ENCODE measurements at regions not wholly inside any gene's neighbourhood (a gene's known extent, or its start where the extent isn't known, plus 50 kb on each side); places are given as distances from the start of the nearest gene placed in this dataset.

DNA sequence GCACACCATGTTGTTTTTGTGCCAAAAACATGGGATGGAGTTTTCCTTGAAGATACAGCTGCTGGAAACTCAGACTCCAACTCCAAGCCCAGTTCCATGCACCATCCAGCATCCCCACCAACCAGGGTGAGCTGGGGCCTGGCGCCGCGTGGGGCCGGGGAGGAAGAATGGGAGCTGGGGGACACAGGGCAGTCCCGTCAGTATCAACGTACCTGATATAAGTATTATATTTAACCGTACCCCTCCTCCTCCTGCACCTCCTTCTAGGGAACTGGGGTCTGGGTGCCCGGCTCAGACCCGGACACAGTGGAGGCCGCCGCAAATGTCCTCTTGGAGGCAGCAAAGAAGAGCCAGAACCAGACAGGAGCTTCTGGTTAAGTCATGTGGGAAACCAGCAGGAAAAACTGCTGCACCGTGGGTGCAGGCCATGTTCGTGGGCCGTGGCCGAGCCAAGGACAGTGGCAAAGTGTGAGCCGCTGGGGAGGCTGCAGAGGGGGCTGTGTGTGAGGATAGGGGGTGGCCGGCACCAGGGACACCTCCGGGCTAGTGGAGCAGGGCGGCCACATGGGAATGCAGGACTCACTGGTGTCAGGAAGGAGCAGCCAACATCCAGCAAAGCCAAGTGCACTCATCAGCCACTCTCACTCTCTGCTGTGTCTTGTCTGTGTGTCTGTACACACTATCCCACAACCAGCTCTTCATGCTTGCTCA is 112.6 kb downstream of the TMEM18 start:
- H3K36me3 Mint-ChIP-seq (ENCODE audit: low read depth): no peaks in the 10 kb centered on the region
- no peak overlapping the region for H3K27ac Mint-ChIP-seq
- CTCF ChIA-PET: no interaction called here
- peaks cover 37% of the 10 kb centered on the region for H3K27me3 Mint-ChIP-seq (ENCODE audit: low read depth)
- no peaks in the 10 kb centered on the region for H3K9me3 Mint-ChIP-seq
- DNase-seq: no peak
- H3K4me3 Mint-ChIP-seq: no peak overlapping the region
- intact Hi-C loops (cut with micrococcal nuclease): no loop called here
- H3K4me1 Mint-ChIP-seq (ENCODE audit: low read depth): no peaks in the 10 kb centered on the region

DNA sequence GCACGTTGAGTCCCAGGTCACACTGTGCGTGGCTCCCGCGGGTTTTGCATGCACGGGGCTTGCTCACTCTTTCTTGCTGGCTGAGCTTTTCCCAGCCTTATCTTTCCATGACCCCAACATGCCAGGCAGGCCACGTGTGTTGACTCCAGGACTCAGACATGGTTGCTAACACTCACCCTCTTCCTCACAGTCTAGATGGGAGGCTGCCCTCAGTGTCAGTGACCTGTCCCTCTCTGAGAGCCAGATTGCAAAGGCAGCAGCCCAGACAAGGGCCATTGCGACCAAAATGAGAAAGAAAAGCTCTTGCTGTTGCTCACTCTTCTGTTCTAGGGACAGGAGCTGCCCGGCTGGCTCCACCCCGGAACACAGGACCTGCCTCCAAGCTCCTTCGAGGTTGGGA is 113.7 kb downstream of the TMEM18 start:
- H3K4me1 Mint-ChIP-seq (ENCODE audit: low read depth): no peaks in the 10 kb centered on the region
- no peak for DNase-seq
- H3K9me3 Mint-ChIP-seq: no peaks in the 10 kb centered on the region
- CTCF ChIA-PET: no interaction called here
- H3K27me3 Mint-ChIP-seq (ENCODE audit: low read depth): peaks cover 33% of the 10 kb centered on the region
- no peaks in the 10 kb centered on the region for H3K36me3 Mint-ChIP-seq (ENCODE audit: low read depth)
- intact Hi-C loops (cut with micrococcal nuclease): no loop called here
- no peak overlapping the region for H3K27ac Mint-ChIP-seq
- H3K4me3 Mint-ChIP-seq: no peak overlapping the region

DNA sequence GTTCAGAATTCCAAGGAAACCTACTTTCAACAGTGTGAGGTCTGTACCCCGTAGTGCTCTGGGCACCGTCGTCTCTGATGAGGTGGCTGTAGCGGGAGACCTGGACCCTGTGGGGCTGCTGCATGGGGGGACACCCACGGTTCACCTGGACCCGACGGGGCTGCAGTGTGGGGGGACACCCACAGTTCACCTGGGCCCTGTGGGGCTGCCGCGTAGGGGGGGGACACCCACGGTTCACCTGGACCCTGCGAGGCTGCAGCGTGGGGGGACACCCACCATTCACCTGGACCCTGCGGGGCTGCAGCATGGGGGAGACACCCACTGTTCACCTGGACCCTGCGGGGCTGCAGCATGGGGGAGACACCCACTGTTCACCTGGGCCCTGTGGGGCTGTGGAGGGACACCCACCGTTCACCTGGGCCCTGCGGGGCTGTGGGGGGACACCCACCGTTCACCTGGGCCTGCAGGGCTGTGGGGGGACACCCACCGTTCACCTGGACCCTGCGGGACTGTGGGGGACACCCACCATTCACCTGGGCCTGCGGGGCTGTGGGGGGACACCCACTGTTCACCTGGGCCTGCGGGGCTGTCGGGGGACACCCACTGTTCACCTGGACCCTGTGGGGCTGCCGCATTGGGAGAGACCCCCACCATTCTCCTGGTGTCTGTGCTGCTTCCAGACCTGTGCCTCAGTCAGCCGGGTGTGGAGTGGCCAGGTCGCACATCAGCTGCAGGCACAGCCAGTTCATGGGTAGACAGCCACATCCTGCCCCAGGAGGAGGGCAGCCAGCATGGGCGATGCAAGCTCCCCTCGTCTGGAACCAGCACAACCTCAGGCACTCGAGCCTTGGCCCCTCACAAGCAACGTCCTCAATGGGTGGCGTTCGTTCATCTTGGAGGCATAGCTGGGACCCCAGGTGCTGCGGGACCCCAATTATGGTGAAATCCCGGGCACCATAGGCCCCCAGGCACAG is 114.5 kb downstream of the TMEM18 start:
- Mint-ChIP-seq H3K27ac (no peak overlapping the region), H3K4me1 (ENCODE audit: low read depth) (no peaks in the 10 kb centered on the region), H3K9me3 (no peaks in the 10 kb centered on the region), H3K36me3 (ENCODE audit: low read depth) (no peaks in the 10 kb centered on the region), H3K4me3 (no peak overlapping the region), H3K27me3 (ENCODE audit: low read depth) (peaks cover 31% of the 10 kb centered on the region)
- intact Hi-C loops (cut with micrococcal nuclease): no loop called here
- no peak for DNase-seq
- CTCF ChIA-PET: no interaction called here

DNA sequence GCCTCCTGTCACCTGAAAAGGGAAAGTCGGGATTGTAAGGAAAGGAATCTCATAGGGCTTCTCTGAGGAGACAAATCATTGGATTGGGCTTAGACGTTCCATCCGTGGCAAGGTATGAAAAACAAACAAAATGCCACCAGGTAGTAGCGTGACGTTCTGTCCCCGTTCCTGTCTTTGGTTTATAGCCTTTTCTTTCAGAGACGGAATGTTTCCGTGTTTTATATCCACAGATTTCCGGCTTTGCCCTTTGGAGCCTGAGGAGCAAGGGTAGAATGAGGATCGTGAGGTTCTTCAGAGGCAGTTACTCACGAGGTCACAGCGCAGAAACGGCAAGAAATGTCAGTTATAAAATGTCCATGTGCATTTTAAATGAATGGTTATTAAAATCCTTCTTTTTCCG is 118.3 kb downstream of the TMEM18 start:
- CTCF ChIA-PET: no interaction called here
- Mint-ChIP-seq H3K36me3 (ENCODE audit: low read depth) (no peaks in the 10 kb centered on the region), H3K4me1 (ENCODE audit: low read depth) (no peaks in the 10 kb centered on the region), H3K9me3 (no peaks in the 10 kb centered on the region), H3K27me3 (ENCODE audit: low read depth) (peaks cover 16% of the 10 kb centered on the region), H3K27ac (no peak overlapping the region), H3K4me3 (no peak overlapping the region)
- no peak for DNase-seq
- intact Hi-C loops (cut with micrococcal nuclease): no loop called here

DNA sequence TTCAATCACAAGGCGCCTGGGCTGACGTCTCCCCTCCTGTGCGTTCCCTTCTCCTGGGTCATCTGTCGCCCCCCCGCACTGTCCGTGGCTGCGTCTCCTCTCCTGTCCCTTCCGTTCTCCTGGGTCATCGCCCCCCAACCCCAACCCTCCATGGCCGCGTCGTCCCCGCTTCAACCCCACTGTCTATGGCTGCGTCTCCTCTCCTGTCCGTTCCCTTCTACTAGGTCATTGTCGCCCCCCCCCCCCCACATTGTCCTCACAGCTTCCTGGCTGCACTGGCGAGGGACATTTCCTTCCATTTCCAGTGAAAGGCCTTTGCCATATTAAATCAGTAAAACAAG is 118.9 kb downstream of the TMEM18 start:
- Mint-ChIP-seq H3K4me1 (ENCODE audit: low read depth) (no peaks in the 10 kb centered on the region), H3K36me3 (ENCODE audit: low read depth) (no peaks in the 10 kb centered on the region), H3K27ac (no peak overlapping the region), H3K9me3 (no peaks in the 10 kb centered on the region), H3K27me3 (ENCODE audit: low read depth) (peaks cover 16% of the 10 kb centered on the region), H3K4me3 (no peak overlapping the region)
- CTCF ChIA-PET: interaction anchor here (0.5 kb wide), 1 partner anchor 28 kb away, joined by 4 read pairs; no protein-coding TSS in a partner anchor
- intact Hi-C loops (cut with micrococcal nuclease): no loop called here
- DNase-seq: no peak

DNA sequence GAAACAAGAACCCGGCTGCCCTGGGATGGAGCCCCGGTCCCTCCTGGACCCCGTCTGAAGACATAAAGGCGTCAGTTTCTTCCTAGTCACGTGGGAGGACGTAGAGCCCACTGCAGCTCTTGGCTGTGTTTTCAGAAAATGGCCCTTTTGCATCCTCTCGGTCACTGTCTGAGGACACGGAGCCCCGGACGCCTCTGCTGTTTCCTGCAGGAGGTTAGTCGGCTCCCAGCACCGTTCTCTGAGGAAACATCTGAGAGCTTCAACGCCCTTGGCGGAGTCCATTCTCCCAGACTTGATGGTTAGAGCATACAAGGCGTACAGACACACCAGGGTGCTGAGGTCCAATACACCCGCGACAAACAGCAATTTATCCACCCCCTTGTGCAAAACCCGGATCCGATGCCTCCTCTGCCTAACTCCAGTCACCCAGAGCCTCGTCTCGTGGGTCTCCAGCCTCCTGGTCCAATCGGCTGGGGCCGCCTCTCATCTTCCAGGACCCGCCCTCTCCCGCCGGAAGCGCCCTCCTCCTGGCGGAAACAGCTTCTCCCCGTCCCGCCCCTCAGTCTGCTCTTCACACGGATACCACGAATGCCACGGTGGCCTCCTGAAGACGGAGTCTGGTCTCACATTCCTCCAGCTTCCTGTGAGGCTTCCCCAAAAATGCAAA is 119.4 kb downstream of the TMEM18 start:
- Mint-ChIP-seq H3K27me3 (ENCODE audit: low read depth) (peaks cover 17% of the 10 kb centered on the region), H3K4me3 (no peak overlapping the region), H3K27ac (no peak overlapping the region), H3K4me1 (ENCODE audit: low read depth) (no peaks in the 10 kb centered on the region), H3K36me3 (ENCODE audit: low read depth) (no peaks in the 10 kb centered on the region), H3K9me3 (no peaks in the 10 kb centered on the region)
- peak; percentile 8 for DNase-seq
- intact Hi-C loops (cut with micrococcal nuclease): no loop called here
- CTCF ChIA-PET: interaction anchor here (0.5 kb wide), 1 partner anchor 28 kb away, joined by 4 read pairs; no protein-coding TSS in a partner anchor

DNA sequence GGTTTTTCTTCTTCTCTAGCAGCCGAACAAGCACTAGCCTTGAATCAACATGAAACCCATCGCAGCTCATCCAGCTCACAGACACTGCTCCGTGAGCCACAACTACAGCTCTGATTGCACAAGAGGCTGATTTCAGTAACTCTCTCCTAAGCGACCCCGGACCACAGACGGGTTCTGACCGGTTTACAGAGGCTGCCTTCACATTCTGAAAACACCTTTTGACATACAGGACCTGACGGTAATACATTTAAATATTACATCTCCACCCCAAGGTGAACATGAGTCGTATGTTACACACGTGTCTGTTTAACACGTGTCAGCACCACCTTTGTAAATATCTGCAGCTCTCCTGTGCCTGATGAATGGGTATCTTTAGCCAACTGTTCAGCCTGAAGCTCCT is 120.7 kb downstream of the TMEM18 start:
- Mint-ChIP-seq H3K27me3 (ENCODE audit: low read depth) (peaks cover 15% of the 10 kb centered on the region), H3K36me3 (ENCODE audit: low read depth) (no peaks in the 10 kb centered on the region), H3K9me3 (no peaks in the 10 kb centered on the region), H3K4me3 (no peak overlapping the region), H3K27ac (no peak overlapping the region), H3K4me1 (ENCODE audit: low read depth) (no peaks in the 10 kb centered on the region)
- intact Hi-C loops (cut with micrococcal nuclease): no loop called here
- no peak for DNase-seq
- CTCF ChIA-PET: interaction anchor here (0.5 kb wide), 1 partner anchor 243 kb away, joined by 3 read pairs; no protein-coding TSS in a partner anchor

DNA sequence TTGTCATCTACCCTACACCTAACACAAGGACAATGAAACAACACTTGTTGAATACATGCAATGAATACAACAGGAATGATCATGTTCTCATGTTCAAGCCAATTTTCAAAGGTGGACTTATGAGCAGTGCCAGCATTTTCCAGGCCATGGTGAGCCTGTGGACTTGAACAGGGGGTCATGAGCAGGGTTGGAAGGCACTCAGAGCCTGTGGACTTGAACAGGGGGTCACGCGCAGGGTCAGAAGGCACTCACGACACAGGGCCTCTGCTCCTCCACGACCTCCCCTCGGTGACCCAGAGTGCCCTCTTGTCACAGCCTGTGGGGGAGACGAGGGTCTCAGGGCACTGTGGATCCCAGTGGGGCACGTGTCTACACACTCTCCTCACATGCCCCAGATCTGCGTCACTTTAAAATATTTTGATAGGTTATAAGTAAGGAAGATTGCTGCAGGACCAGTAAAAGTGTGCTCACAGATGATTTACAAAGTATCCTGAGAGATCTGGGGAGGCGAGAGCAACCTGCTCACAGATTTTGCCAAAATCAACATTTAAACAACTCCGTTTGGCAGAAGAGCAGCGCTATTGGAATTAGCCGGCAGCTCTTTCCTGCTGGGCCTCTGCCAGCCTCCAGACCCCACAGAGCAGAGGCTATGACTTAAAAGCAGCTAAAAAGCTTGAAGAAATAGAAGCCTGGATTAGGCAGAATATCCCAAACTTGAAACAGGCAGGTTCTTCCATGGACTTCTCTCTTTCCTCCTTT is 121.9 kb downstream of the TMEM18 start:
- intact Hi-C loops (cut with micrococcal nuclease): no loop called here
- H3K4me1 Mint-ChIP-seq (ENCODE audit: low read depth): no peaks in the 10 kb centered on the region
- no peaks in the 10 kb centered on the region for H3K9me3 Mint-ChIP-seq
- H3K36me3 Mint-ChIP-seq (ENCODE audit: low read depth): no peaks in the 10 kb centered on the region
- H3K27me3 Mint-ChIP-seq (ENCODE audit: low read depth): peaks cover 15% of the 10 kb centered on the region
- DNase-seq: no peak
- H3K27ac Mint-ChIP-seq: no peak overlapping the region
- CTCF ChIA-PET: no interaction called here
- no peak overlapping the region for H3K4me3 Mint-ChIP-seq

DNA sequence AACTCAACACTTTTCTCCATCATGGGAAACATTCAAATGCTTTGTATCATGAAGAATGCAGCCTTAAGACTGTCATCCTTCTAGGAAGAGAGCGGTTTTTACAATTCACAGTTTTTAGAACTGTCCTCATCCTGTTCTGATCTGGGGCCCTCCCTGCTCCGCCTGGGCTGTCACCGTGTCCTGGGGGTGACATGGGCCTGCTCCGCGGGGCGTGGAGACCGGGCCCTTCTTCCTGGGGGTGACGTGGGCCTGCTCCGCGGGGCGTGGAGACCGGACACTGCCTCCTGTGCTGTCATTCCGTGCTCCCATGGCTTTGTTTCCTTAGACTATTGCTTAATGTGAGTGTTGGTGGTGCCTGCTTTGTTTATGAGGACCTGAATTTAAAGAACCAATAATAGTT is 122.8 kb downstream of the TMEM18 start:
- intact Hi-C loops (cut with micrococcal nuclease): no loop called here
- peaks cover 15% of the 10 kb centered on the region for H3K27me3 Mint-ChIP-seq (ENCODE audit: low read depth)
- H3K36me3 Mint-ChIP-seq (ENCODE audit: low read depth): no peaks in the 10 kb centered on the region
- H3K4me3 Mint-ChIP-seq: no peak overlapping the region
- H3K9me3 Mint-ChIP-seq: no peaks in the 10 kb centered on the region
- H3K4me1 Mint-ChIP-seq (ENCODE audit: low read depth): no peaks in the 10 kb centered on the region
- CTCF ChIA-PET: no interaction called here
- no peak overlapping the region for H3K27ac Mint-ChIP-seq
- DNase-seq: no peak

DNA sequence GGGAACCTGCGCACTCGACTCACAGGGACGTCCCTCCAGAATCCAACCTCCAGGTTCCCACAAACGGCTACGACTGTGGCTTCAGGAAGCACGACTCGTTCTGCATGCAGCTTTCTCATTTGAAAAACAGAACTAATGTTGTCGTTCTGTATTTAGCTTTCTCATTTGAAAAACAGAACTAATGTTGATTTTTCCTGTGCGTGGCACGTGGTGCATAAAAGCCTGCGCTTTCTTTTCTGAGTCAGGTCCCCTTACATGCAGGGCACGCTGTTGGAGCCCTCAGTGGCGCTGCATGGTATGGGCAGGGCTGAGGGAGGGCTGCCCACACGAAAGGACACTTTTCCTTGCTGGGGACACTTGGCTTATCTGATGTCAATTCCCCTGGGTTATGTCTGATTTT is 124.3 kb downstream of the TMEM18 start:
- intact Hi-C loops (cut with micrococcal nuclease): no loop called here
- CTCF ChIA-PET: no interaction called here
- Mint-ChIP-seq H3K27me3 (ENCODE audit: low read depth) (peaks cover 10% of the 10 kb centered on the region), H3K9me3 (no peaks in the 10 kb centered on the region), H3K4me1 (ENCODE audit: low read depth) (no peaks in the 10 kb centered on the region), H3K4me3 (no peak overlapping the region), H3K36me3 (ENCODE audit: low read depth) (no peaks in the 10 kb centered on the region), H3K27ac (no peak overlapping the region)
- DNase-seq: no peak

DNA sequence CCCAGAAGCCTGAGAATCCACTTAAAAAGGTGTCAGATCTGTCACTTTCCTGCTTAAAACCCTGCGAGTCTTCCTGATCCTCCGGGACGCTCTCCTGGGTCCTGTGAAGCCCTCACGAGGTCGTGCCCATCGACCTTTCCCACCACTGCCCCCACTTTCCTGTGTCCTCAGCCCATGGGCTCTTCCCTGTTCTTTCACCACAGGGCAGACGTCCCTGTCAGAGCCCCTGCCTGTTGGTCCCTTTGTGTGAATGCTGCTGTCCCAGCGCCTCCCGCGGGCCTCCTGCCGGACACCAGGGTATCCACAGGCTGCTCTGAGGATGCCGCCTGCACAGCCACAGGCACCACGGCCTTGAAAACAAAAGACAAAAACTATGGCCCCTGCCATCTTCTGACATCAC is 125.6 kb downstream of the TMEM18 start:
- Mint-ChIP-seq H3K4me3 (no peak overlapping the region), H3K27ac (no peak overlapping the region), H3K4me1 (ENCODE audit: low read depth) (no peaks in the 10 kb centered on the region), H3K27me3 (ENCODE audit: low read depth) (peaks cover 10% of the 10 kb centered on the region), H3K9me3 (no peaks in the 10 kb centered on the region), H3K36me3 (ENCODE audit: low read depth) (no peaks in the 10 kb centered on the region)
- intact Hi-C loops (cut with micrococcal nuclease): no loop called here
- no peak for DNase-seq
- CTCF ChIA-PET: interaction anchor here (0.6 kb wide), 1 partner anchor 80 kb away, joined by 3 read pairs; no protein-coding TSS in a partner anchor

Measured in activated naive CD4-positive, alpha-beta T cell treated with anti-CD3 and anti-CD28 coated beads for 36 hours (primary cell).